HG02610 (cell line): ENCODE measurements at regions not wholly inside any gene's neighbourhood (a gene's known extent, or its start where the extent isn't known, plus 50 kb on each side); places are given as distances from the start of the nearest gene placed in this dataset.
"Not testable (repeated sequence)": the region's sequence is repeated elsewhere in the genome, so short reads cannot be mapped to it uniquely, and the experiment has no call there.

ENCODE experiments used
- ATAC-seq: cut with Tn5 transposase; IDR thresholded peaks from one replicate; pipeline ENCODE4 v1.9.1; 2021; ENCODE audit warnings: mild to moderate bottlenecking, moderate library complexity; ENCODE audit not compliant: unreplicated experiment

- no peak for ATAC-seq
These were observed 201.3 kb downstream of the AKAP7 start for GRCh38 chr6:131336596-131336995.

GRCh38 chr6:131346896-131347295, 211.6 kb downstream of the AKAP7 start:
- ATAC-seq: not testable (repeated sequence)

- no peak for ATAC-seq
These were observed 213.3 kb downstream of the AKAP7 start for GRCh38 chr6:131348572-131348971.

- no peak for ATAC-seq
These were observed 213.9 kb downstream of the AKAP7 start for GRCh38 chr6:131349199-131349598.

- ATAC-seq: no peak
These were observed 217.8 kb downstream of the AKAP7 start for GRCh38 chr6:131353106-131353505.

- no peak for ATAC-seq
These were observed 218.6 kb downstream of the AKAP7 start for GRCh38 chr6:131353876-131354275.

- ATAC-seq: no peak
These were observed 218.7 kb upstream of the ARG1 start for GRCh38 chr6:131354356-131354755.

- no peak for ATAC-seq
These were observed 216.9 kb upstream of the ARG1 start for GRCh38 chr6:131356161-131356560.

- ATAC-seq: no peak
These were observed 215.5 kb upstream of the ARG1 start for GRCh38 chr6:131357501-131357900.

GRCh38 chr6:131362070-131362469, 211.0 kb upstream of the ARG1 start:
- no peak for ATAC-seq

- no peak for ATAC-seq
These were observed 210.3 kb upstream of the ARG1 start for GRCh38 chr6:131362696-131363095.

- ATAC-seq: no peak
These were observed 208.8 kb upstream of the ARG1 start for GRCh38 chr6:131363947-131364834.

- no peak for ATAC-seq
These were observed 206.8 kb upstream of the ARG1 start for GRCh38 chr6:131366223-131366622.

GRCh38 chr6:131367206-131367873, 205.7 kb upstream of the ARG1 start:
- ATAC-seq: no peak

GRCh38 chr6:131368198-131368911, 204.7 kb upstream of the ARG1 start:
- peak; percentile 59 for ATAC-seq

- ATAC-seq: no peak
These were observed 200.5 kb upstream of the ARG1 start for GRCh38 chr6:131372535-131372934.

- ATAC-seq: no peak
These were observed 195.8 kb upstream of the ARG1 start for GRCh38 chr6:131377112-131377705.

- ATAC-seq: no peak
These were observed 194.2 kb upstream of the ARG1 start for GRCh38 chr6:131378874-131379273.

GRCh38 chr6:131379948-131380347, 193.1 kb upstream of the ARG1 start:
- no peak for ATAC-seq

GRCh38 chr6:131381052-131381708, 191.8 kb upstream of the ARG1 start:
- ATAC-seq: no peak

- no peak for ATAC-seq
These were observed 191.3 kb upstream of the ARG1 start for GRCh38 chr6:131381709-131382093.
